ENCODE measurements at regions not wholly inside any gene's neighbourhood (a gene's known extent, or its start where the extent isn't known, plus 50 kb on each side); places are given as distances from the start of the nearest gene placed in this dataset.

DNA sequence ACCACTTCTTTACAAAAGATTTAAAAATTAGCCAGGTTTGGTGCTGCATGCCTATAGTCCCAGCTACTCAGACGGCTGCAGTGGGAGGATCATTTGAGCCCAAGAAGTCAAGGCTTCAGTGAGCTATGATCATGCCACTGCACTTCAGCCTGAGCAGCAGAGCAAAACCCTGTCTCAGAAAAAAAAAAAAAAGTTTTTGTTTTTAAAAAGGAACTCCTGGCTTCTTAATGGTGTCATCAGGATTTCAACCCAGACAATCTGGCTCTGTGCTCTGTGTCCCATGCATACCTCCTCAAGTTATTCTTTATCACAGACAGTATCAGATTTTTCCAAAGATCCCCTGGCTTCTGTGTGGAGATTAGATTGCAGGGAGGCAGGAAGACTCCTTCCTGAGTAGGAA is 64.2 kb upstream of the IL12A start:
- DNase-seq, result no peak
- Mint-ChIP-seq H3K4me3 (no peak overlapping the region), H3K9me3 (no peaks in the 10 kb centered on the region), H3K36me3 (ENCODE audit: low read depth) (no peaks in the 10 kb centered on the region), H3K27me3 (ENCODE audit: low read depth) (no peaks in the 10 kb centered on the region), H3K4me1 (ENCODE audit: low read depth) (no peaks in the 10 kb centered on the region), H3K27ac (no peak overlapping the region)
- CTCF ChIA-PET, result no interaction called here
- intact Hi-C loops (cut with micrococcal nuclease), result no loop called here

DNA sequence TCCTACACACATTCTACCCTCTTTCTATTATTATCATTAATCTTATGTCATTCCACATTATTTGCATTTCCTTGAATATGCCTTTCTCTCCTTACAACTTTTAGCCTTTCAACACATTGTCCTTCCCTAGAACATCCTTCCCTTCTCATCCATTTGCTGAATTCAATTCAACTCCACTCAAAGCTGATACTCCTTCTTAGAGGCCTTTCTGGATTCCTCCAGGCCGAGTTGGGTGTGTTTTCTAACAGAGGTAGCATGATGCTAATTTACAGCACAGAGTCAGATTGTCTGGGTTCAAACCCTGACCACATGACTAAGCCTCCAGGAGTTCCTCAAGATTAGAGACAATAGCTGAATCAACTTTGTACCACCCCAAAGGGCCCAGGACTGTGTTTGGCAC is 63.4 kb upstream of the IL12A start:
- no peaks in the 10 kb centered on the region for H3K9me3 Mint-ChIP-seq
- no peaks in the 10 kb centered on the region for H3K4me1 Mint-ChIP-seq (ENCODE audit: low read depth)
- H3K27ac Mint-ChIP-seq, result no peak overlapping the region
- CTCF ChIA-PET, result no interaction called here
- H3K4me3 Mint-ChIP-seq, result no peak overlapping the region
- no peaks in the 10 kb centered on the region for H3K27me3 Mint-ChIP-seq (ENCODE audit: low read depth)
- intact Hi-C loops (cut with micrococcal nuclease), result loop anchor here (5.0 kb wide), 1 partner anchor 62 kb away; the partner anchor contains the start of gene IL12A
- no peak for DNase-seq
- no peaks in the 10 kb centered on the region for H3K36me3 Mint-ChIP-seq (ENCODE audit: low read depth)

DNA sequence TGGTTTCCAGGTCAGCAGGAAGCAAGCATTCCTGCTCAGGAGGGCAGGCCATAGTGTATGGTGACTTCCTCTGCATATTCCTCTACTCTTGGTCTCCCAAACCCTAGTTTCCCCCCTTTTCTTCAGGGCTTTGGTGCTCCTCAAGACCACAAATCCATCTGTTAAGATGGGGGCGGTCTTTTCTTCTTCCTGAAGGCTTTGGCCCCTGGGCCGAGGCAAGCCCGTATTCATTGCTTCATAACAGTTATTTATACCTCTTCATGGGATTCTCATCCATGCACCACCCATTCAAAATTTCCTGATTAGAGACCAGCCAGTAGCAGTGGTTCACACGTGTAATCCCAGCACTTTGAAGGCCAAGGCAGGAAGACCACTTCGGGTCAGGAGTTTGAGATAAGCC is 62.1 kb upstream of the IL12A start:
- intact Hi-C loops (cut with micrococcal nuclease), result loop anchor here (5.0 kb wide), 1 partner anchor 61 kb away; the partner anchor contains the start of gene IL12A
- no peaks in the 10 kb centered on the region for H3K36me3 Mint-ChIP-seq (ENCODE audit: low read depth)
- CTCF ChIA-PET, result no interaction called here
- no peak for DNase-seq
- H3K9me3 Mint-ChIP-seq, result no peaks in the 10 kb centered on the region
- no peak overlapping the region for H3K4me3 Mint-ChIP-seq
- peaks cover 3% of the 10 kb centered on the region for H3K27me3 Mint-ChIP-seq (ENCODE audit: low read depth)
- no peak overlapping the region for H3K27ac Mint-ChIP-seq
- no peaks in the 10 kb centered on the region for H3K4me1 Mint-ChIP-seq (ENCODE audit: low read depth)

DNA sequence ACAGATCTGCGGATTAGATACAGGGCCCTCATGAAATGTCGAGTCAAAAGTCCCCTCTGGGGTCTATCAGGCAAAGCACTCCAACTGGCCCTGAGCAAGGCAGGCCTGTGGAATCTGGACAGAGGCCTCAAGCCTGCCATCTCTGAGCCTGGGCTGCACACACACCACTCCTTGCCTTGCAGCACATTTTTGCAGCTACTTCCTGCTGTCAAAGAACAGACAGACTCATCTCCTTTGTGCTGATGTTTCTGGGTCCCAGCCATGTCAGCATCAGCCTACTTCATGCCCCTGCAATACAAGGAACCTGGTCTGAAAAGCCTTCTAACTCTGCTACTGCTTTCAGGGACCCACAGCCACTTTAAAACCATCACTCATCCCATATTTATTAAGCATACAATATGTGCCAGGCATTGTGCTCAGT is 60.6 kb upstream of the IL12A start:
- H3K27ac Mint-ChIP-seq, result no peak overlapping the region
- intact Hi-C loops (cut with micrococcal nuclease), result loop anchor here (5.0 kb wide), 1 partner anchor 59 kb away; the partner anchor contains the start of gene IL12A

DNA sequence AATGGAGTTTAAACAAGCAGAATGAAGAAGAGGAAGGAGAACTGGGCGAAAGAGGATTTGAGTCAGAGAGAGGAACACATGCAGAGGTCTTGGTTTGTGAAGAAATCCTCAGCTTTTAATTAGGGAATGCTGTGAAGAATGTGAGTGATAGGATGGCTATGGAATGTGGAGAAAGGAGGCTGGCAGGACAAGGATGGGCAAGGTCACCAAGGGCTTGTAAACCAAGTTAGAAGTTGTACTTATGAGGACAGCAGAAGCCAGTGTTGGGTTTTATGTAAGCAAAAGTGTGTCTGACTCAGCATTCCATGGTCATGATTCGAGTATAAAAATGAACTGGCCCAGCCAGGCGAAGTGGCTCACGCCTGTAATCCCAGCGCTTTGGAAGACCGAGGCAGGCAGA is 60.0 kb upstream of the IL12A start:
- Mint-ChIP-seq H3K36me3 (ENCODE audit: low read depth) (peaks cover 3% of the 10 kb centered on the region), H3K9me3 (peaks cover 8% of the 10 kb centered on the region), H3K4me3 (no peak overlapping the region), H3K4me1 (ENCODE audit: low read depth) (no peaks in the 10 kb centered on the region), H3K27me3 (ENCODE audit: low read depth) (peaks cover 3% of the 10 kb centered on the region), H3K27ac (no peak overlapping the region)
- intact Hi-C loops (cut with micrococcal nuclease), result loop anchor here (5.0 kb wide), 1 partner anchor 59 kb away; the partner anchor contains the start of gene IL12A
- CTCF ChIA-PET, result interaction anchor here (0.8 to 1.6 kb wide), 2 partner anchors 75 to 78 kb away, joined by 3 to 6 read pairs; no protein-coding TSS in a partner anchor
- no peak for DNase-seq

More for the DNA sequence above, 60.6 kb upstream of the IL12A start:
- DNase-seq, result no peak
- peaks cover 3% of the 10 kb centered on the region for H3K27me3 Mint-ChIP-seq (ENCODE audit: low read depth)
- H3K9me3 Mint-ChIP-seq, result peaks cover 2% of the 10 kb centered on the region
- H3K36me3 Mint-ChIP-seq (ENCODE audit: low read depth), result peaks cover 1% of the 10 kb centered on the region
- H3K4me3 Mint-ChIP-seq, result no peak overlapping the region
- H3K4me1 Mint-ChIP-seq (ENCODE audit: low read depth), result no peaks in the 10 kb centered on the region
- CTCF ChIA-PET, result no interaction called here

DNA sequence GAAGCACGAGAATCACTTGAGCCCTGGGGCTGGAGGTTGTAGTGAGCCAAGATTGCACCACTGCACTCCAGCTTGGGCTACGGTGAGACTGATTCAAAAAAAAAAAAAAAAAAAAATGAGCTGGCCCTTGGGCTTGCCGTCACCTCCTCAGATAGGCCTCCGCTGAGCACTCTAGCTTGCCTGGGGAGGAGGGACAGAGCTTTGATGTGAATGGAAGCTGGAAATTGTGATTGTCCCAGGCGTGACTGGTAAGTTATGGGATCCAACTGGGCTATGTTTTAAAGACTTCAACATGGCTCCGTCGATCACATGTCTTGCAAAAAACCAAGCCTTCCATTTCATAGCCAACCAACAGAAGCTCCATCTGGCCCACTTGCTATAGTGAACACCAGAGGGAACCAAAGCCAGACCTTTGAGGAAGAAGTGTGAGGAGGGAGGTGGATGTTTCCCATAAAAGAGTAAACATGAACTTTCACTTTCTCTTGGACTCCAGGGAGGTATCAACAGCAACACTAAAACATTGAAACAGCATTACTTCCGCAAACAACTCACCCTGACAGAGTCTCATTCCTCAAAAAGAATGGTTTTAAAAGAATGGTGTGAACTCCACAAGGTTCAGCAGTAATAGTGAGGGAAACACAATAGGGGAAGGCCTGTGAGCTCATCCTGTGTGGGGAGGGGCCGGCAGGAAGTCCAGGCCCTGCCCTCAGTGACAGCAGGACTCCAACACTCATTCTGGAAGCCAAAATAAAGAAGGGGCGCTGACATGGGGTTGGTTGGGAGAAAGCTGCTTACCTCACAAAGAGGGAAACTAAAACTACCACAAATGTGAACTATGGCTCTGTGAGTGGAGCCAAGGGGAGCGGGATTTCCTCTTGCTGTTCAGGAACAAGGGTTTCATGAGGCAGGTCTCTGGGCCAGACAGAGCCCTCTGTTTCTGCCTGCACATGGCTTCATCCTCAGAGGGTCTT is 59.2 kb upstream of the IL12A start:
- H3K9me3 Mint-ChIP-seq, result peaks cover 16% of the 10 kb centered on the region
- H3K27ac Mint-ChIP-seq, result no peak overlapping the region
- no peaks in the 10 kb centered on the region for H3K4me1 Mint-ChIP-seq (ENCODE audit: low read depth)
- CTCF ChIA-PET, result interaction anchor here (0.6 to 1.6 kb wide), 4 partner anchors 61 to 1549 kb away, joined by 3 to 6 read pairs (median 4); no protein-coding TSS in a partner anchor
- peaks cover 3% of the 10 kb centered on the region for H3K36me3 Mint-ChIP-seq (ENCODE audit: low read depth)
- peak; percentile 32 for DNase-seq
- intact Hi-C loops (cut with micrococcal nuclease), result loop anchor here (5.0 kb wide), 1 partner anchor 58 kb away; the partner anchor contains the start of gene IL12A
- peaks cover 5% of the 10 kb centered on the region for H3K27me3 Mint-ChIP-seq (ENCODE audit: low read depth)
- H3K4me3 Mint-ChIP-seq, result no peak overlapping the region

DNA sequence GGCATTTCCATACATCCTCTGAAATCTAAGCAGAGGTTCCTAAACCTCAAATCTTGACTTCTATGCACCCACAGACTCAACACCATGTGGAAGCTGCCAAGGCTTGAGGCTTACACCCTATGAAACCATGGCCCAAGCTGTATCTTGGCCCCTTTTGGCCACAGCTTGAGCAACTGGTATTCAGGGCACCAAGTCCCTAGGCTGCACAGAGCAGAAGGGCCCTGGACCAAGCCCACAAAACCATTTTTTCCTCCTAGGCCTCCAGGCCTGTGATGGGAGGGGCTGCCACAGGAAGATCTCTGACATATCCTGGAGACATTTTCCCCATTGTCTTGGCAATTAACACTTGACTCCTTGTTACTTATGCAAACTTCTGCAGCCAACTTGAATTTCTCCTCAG is 54.4 kb upstream of the IL12A start:
- no peak overlapping the region for H3K4me3 Mint-ChIP-seq
- no peaks in the 10 kb centered on the region for H3K4me1 Mint-ChIP-seq (ENCODE audit: low read depth)
- no peak overlapping the region for H3K27ac Mint-ChIP-seq
- peaks cover 5% of the 10 kb centered on the region for H3K36me3 Mint-ChIP-seq (ENCODE audit: low read depth)
- DNase-seq, result no peak
- peaks cover 9% of the 10 kb centered on the region for H3K27me3 Mint-ChIP-seq (ENCODE audit: low read depth)
- CTCF ChIA-PET, result no interaction called here
- H3K9me3 Mint-ChIP-seq, result peaks cover 24% of the 10 kb centered on the region
- intact Hi-C loops (cut with micrococcal nuclease), result no loop called here

DNA sequence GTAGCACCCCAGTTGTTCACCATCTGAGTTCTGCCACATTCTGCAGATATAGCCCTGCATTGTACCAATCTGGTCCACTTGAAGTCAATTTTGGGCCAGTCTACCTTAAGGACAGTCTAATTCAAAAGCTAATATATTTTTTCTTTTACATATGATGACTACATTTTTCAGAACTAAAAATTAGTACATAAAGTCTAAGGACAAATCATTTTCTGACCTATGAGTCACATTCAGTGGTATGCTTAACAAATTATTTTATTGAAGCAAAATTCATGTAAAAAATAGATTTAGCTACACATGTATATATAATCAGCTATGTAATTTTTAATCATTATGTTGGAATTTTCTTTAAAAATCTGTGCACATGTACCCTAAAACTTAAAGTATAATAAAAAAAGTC is 52.1 kb upstream of the IL12A start:
- CTCF ChIA-PET, result no interaction called here
- H3K27ac Mint-ChIP-seq, result no peak overlapping the region
- H3K4me3 Mint-ChIP-seq, result no peak overlapping the region
- peaks cover 5% of the 10 kb centered on the region for H3K36me3 Mint-ChIP-seq (ENCODE audit: low read depth)
- H3K27me3 Mint-ChIP-seq (ENCODE audit: low read depth), result peaks cover 8% of the 10 kb centered on the region
- intact Hi-C loops (cut with micrococcal nuclease), result no loop called here
- H3K4me1 Mint-ChIP-seq (ENCODE audit: low read depth), result no peaks in the 10 kb centered on the region
- peaks cover 24% of the 10 kb centered on the region for H3K9me3 Mint-ChIP-seq
- DNase-seq, result no peak

DNA sequence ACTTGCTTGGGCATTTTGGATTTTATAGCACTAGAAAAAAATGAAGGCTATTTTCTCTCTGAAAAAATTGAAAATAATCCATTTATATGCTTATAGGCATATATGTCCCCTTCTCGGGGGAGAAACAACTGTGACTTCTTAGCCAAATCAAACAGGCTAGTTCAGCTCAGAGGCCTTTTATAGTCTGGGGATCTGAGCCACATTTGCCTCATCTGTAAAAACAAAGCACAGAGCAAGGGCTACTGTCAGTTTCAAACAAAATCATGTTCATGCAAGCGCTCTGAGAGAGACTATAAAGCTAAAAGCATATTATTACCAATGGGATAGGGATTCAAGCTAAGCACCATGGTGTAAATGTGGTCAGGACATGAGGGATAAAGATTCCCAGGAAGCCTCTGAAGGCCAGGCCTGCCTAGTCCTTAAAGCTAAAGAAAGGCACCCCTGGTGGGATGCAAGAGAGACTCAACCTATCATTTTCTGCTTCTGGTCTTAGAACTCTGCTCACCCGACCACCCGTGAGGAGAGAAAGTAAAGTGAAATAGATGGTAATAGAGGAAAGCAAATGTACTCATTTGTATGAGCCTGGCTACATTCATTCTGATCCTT is 51.0 kb upstream of the IL12A start:
- Mint-ChIP-seq H3K9me3 (peaks cover 24% of the 10 kb centered on the region), H3K27me3 (ENCODE audit: low read depth) (peaks cover 8% of the 10 kb centered on the region), H3K4me1 (ENCODE audit: low read depth) (no peaks in the 10 kb centered on the region), H3K27ac (no peak overlapping the region), H3K4me3 (no peak overlapping the region), H3K36me3 (ENCODE audit: low read depth) (peaks cover 5% of the 10 kb centered on the region)
- no peak for DNase-seq
- intact Hi-C loops (cut with micrococcal nuclease), result no loop called here
- CTCF ChIA-PET, result no interaction called here

DNA sequence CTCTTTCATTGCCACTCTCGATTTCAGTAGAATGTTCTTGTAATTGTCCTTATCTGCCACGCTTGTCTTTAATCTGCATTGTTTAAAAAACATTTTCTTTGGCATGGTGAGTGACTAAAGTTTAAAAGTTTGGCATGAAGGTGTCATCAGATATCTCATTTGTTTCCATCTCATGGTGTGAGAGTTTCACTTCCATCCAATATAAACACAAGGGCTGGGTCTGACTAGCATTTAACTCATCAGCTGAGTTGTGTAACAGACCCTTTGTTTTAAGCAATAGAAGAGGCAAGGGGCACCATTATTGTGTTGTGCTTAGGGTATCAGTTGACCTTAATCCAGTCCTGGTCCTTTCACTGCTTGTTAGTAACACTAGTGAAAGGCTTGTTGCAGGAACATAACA is 49.9 kb upstream of the IL12A start:
- Mint-ChIP-seq H3K27ac (no peak overlapping the region), H3K9me3 (peaks cover 15% of the 10 kb centered on the region), H3K27me3 (ENCODE audit: low read depth) (peaks cover 12% of the 10 kb centered on the region), H3K4me3 (no peak overlapping the region), H3K36me3 (ENCODE audit: low read depth) (peaks cover 3% of the 10 kb centered on the region), H3K4me1 (ENCODE audit: low read depth) (no peaks in the 10 kb centered on the region)
- CTCF ChIA-PET, result interaction anchor here (1.0 kb wide), 1 partner anchor 53 kb away, joined by 3 read pairs; no protein-coding TSS in a partner anchor
- intact Hi-C loops (cut with micrococcal nuclease), result no loop called here
- no peak for DNase-seq
